22Rv1 (cell line): ENCODE measurements at regions not wholly inside any gene's neighbourhood (a gene's known extent, or its start where the extent isn't known, plus 50 kb on each side); places are given as distances from the start of the nearest gene placed in this dataset.

Source experiments
- CTCF ChIP-seq: fragments of 450-650 bp; IDR thresholded peaks from 2 replicates; pipeline ENCODE4 v1.5.1; 2017; ENCODE audit warnings: mild to moderate bottlenecking
- ZFX ChIP-seq: fragments of 450-650 bp; IDR thresholded peaks from 2 replicates; pipeline ENCODE4 v1.6.1; 2017; ENCODE audit warnings: antibody characterized with exemption, borderline replicate concordance

DNA sequence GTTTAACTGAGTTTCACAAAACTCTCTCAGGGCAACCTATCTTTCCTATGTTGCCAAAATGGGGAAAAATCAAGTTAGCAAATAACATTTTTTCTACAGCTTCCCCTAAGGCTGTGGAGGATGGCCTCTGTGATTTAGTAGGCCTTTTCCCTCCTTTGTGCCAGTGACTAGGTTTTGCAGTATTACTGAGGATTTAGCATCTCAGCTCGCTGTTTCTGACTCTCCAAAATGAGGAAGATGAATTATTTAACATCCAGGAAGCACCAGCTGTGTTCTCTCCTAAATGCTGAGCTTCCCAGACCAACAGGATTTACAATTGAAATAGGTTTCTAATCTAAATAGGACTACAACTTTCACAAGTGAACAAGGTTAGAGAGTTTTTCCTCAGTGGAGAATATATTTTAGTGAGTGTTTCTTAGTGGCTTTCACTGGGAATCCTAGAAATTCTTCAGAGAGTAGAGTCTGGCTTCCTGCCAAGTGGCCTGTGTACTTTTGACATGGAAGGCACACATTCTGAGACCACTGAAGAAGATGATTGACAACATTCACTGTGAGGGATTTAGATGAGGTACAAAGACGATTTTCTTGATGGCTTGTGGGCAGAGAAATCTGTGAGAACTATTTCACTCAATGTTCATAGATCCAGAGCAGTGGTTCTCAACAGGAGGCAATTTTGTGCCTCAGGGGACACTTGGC lies 62.4 kb downstream of the PTCHD4 start:
- TF ChIP-seq CTCF (no peak), ZFX (no peak)
